MM.1S (cell line): ENCODE measurements at regions not wholly inside any gene's neighbourhood (a gene's known extent, or its start where the extent isn't known, plus 50 kb on each side); places are given as distances from the start of the nearest gene placed in this dataset.

Experiments used
- CTCF ChIP-seq: fragments of 300-600 bp; sonication (generic); IDR thresholded peaks from 2 replicates; pipeline ENCODE4 v1.5.1; 2016; ENCODE audit warnings: antibody characterized with exemption, low read length, mixed read lengths
- EZH2 ChIP-seq: fragments of 300-600 bp; sonication (generic); optimal IDR thresholded peaks from 2 replicates; pipeline ENCODE3; 2017; ENCODE audit warnings: low read depth, mild to moderate bottlenecking, antibody characterized with exemption, low read length, mixed read lengths
- EZH2phosphoT487 ChIP-seq: fragments of 300-600 bp; sonication (generic); IDR thresholded peaks from 2 replicates; pipeline ENCODE4 v1.6.1; 2018; ENCODE audit warnings: antibody characterized with exemption, low read length

- TF ChIP-seq EZH2phosphoT487 (no peak), CTCF (no peak), EZH2 (no peak)
Observed at GRCh38 chr12:62005615-62006014, 254.6 kb upstream of the USP15 start.
